OCI-LY1 (cell line): ENCODE measurements at regions not wholly inside any gene's neighbourhood (a gene's known extent, or its start where the extent isn't known, plus 50 kb on each side); places are given as distances from the start of the nearest gene placed in this dataset.

ENCODE experiments used
- EZH2 ChIP-seq: fragments of 200-600 bp; sonication (generic), shearing (Covaris generic); IDR thresholded peaks from 2 replicates; pipeline ENCODE4 v1.8.0; 2017; ENCODE audit warnings: borderline replicate concordance, mixed run types, mild to moderate bottlenecking, antibody characterized with exemption, low read length, moderate library complexity, mixed read lengths
- TF ChIP-seq, protein P1 (sequence below): fragments of 200-600 bp; sonication (generic), shearing (Covaris generic); IDR thresholded peaks from 2 replicates; pipeline ENCODE4 v1.5.1; 2017; ENCODE audit warnings: mild to moderate bottlenecking, antibody characterized with exemption, low read length, moderate library complexity, mixed read lengths

DNA sequence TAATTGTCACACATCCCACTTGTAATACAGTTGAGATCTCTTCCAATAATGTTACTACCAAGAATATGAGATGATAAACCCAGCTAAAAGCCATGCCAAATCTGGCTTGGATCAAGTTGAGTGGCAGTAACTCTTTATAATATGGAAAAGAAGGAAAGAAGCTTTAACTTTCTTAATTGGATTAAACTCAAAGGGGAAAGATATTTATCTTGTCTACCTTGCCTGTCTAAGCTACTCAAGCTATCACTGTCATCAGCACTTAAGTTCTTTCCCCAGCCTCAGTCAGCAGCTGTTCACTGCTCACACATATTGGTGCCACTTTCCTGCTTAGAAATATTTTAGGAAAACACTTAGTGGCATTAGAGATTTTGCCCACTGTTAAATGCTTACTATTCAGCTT, 350.7 kb downstream of the IPMK start:
- TF ChIP-seq, protein P1, sequence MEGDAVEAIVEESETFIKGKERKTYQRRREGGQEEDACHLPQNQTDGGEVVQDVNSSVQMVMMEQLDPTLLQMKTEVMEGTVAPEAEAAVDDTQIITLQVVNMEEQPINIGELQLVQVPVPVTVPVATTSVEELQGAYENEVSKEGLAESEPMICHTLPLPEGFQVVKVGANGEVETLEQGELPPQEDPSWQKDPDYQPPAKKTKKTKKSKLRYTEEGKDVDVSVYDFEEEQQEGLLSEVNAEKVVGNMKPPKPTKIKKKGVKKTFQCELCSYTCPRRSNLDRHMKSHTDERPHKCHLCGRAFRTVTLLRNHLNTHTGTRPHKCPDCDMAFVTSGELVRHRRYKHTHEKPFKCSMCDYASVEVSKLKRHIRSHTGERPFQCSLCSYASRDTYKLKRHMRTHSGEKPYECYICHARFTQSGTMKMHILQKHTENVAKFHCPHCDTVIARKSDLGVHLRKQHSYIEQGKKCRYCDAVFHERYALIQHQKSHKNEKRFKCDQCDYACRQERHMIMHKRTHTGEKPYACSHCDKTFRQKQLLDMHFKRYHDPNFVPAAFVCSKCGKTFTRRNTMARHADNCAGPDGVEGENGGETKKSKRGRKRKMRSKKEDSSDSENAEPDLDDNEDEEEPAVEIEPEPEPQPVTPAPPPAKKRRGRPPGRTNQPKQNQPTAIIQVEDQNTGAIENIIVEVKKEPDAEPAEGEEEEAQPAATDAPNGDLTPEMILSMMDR = no peak
- no peak for TF ChIP-seq EZH2
